H9 (cell line): ENCODE measurements at regions not wholly inside any gene's neighbourhood (a gene's known extent, or its start where the extent isn't known, plus 50 kb on each side); places are given as distances from the start of the nearest gene placed in this dataset.
A peak's percentile ranks its signal among the peaks of the same experiment; 100 is the strongest.

ENCODE experiments used
- DNase-seq: peaks from one replicate; pipeline ENCODE4 v3.0.0-alpha.2; 2017
- H2AFZ ChIP-seq: one replicate; pipeline ENCODE4 v1.6.1; 2013; ENCODE audit warnings: mild to moderate bottlenecking, low read length, control low read depth, moderate library complexity
- H2AK5ac ChIP-seq: 2 replicates; pipeline ENCODE4 v1.6.1; 2013; ENCODE audit warnings: low read length, control low read depth, mixed read lengths; ENCODE audit not compliant: insufficient read length
- H2BK120ac ChIP-seq: one replicate; pipeline ENCODE4 v1.6.1; 2013; ENCODE audit warnings: low read depth, mild to moderate bottlenecking, low read length, control low read depth, inconsistent platforms; ENCODE audit not compliant: poor library complexity, severe bottlenecking
- H2BK12ac ChIP-seq: 2 replicates; pipeline ENCODE4 v1.6.1; 2013; ENCODE audit warnings: low read length, control low read depth, mixed read lengths, low read depth; ENCODE audit not compliant: insufficient read length
- H2BK15ac ChIP-seq: 2 replicates; pipeline ENCODE4 v1.6.1; 2013; ENCODE audit warnings: low read depth, low read length, control low read depth
- H2BK20ac ChIP-seq: one replicate; pipeline ENCODE4 v1.6.1; 2013; ENCODE audit warnings: low read depth, mild to moderate bottlenecking, low read length, control low read depth, inconsistent platforms; ENCODE audit not compliant: poor library complexity, severe bottlenecking
- H2BK5ac ChIP-seq: 2 replicates; pipeline ENCODE4 v1.6.1; 2013; ENCODE audit warnings: low read length, control low read depth, mixed read lengths; ENCODE audit not compliant: insufficient read length
- H3K14ac ChIP-seq: 2 replicates; pipeline ENCODE4 v1.6.1; 2013; ENCODE audit warnings: low read length, control low read depth; ENCODE audit not compliant: insufficient read depth
- H3K18ac ChIP-seq: 2 replicates; pipeline ENCODE4 v1.6.1; 2013; ENCODE audit warnings: low read depth, mild to moderate bottlenecking, mixed read lengths, low read length, control low read depth; ENCODE audit not compliant: insufficient read length
- H3K23ac ChIP-seq: 2 replicates; pipeline ENCODE4 v1.6.1; 2013; ENCODE audit warnings: low read length, control low read depth, mixed read lengths, low read depth; ENCODE audit not compliant: insufficient read length
- H3K23me2 ChIP-seq: 2 replicates; pipeline ENCODE4 v1.6.1; 2013; ENCODE audit warnings: low read depth, mild to moderate bottlenecking, mixed read lengths, low read length, control low read depth; ENCODE audit not compliant: insufficient read length, poor library complexity, severe bottlenecking
- H3K27ac ChIP-seq: 2 replicates; pipeline ENCODE4 v1.5.1; 2013; ENCODE audit warnings: low read length, control low read depth, mixed read lengths, low read depth; ENCODE audit not compliant: insufficient read length
- H3K27me3 ChIP-seq: 2 replicates; pipeline ENCODE4 v1.6.1; 2013; ENCODE audit warnings: low read length, control low read depth, inconsistent platforms; ENCODE audit not compliant: insufficient read depth
- H3K4ac ChIP-seq: 2 replicates; pipeline ENCODE4 v1.6.1; 2013; ENCODE audit warnings: low read depth, mild to moderate bottlenecking, control low read depth, inconsistent platforms, low read length, moderate library complexity
- H3K4me1 ChIP-seq: 2 replicates; pipeline ENCODE4 v1.6.1; 2013; ENCODE audit warnings: low read length, control low read depth, inconsistent platforms; ENCODE audit not compliant: insufficient read depth
- H3K4me2 ChIP-seq: 2 replicates; pipeline ENCODE4 v1.6.1; 2013; ENCODE audit warnings: low read length, control low read depth, mixed read lengths; ENCODE audit not compliant: insufficient read length, insufficient read depth
- H3K56ac ChIP-seq: 2 replicates; pipeline ENCODE4 v1.6.1; 2013; ENCODE audit warnings: low read depth, mild to moderate bottlenecking, mixed read lengths, low read length, control low read depth; ENCODE audit not compliant: insufficient read length
- H3K79me1 ChIP-seq: 2 replicates; pipeline ENCODE4 v1.6.1; 2013; ENCODE audit warnings: low read depth, mild to moderate bottlenecking, moderate library complexity, low read length, control low read depth, inconsistent platforms; ENCODE audit not compliant: insufficient read depth, poor library complexity, severe bottlenecking
- H3K79me2 ChIP-seq: 2 replicates; pipeline ENCODE4 v1.6.1; 2013; ENCODE audit warnings: low read length, control low read depth, inconsistent platforms; ENCODE audit not compliant: insufficient read depth
- H3K9ac ChIP-seq: 2 replicates; pipeline ENCODE4 v1.6.1; 2013; ENCODE audit warnings: low read length, control low read depth, mixed read lengths; ENCODE audit not compliant: insufficient read length; ENCODE audit errors: extremely low read depth
- H3K9me3 ChIP-seq: one replicate; pipeline ENCODE4 v1.6.1; 2013; ENCODE audit warnings: low read depth, low read length, inconsistent platforms; ENCODE audit not compliant: control insufficient read depth
- H3T11ph ChIP-seq: one replicate; pipeline ENCODE4 v1.6.1; 2013; ENCODE audit warnings: mild to moderate bottlenecking, low read length, control low read depth, inconsistent platforms
- H4K20me1 ChIP-seq: one replicate; pipeline ENCODE4 v1.6.1; 2013; ENCODE audit not compliant: control insufficient read depth, insufficient read length, insufficient read depth
- H4K5ac ChIP-seq: 2 replicates; pipeline ENCODE4 v1.6.1; 2013; ENCODE audit warnings: low read depth, mild to moderate bottlenecking, mixed read lengths, low read length, control low read depth; ENCODE audit not compliant: insufficient read length
- H4K8ac ChIP-seq: replicated peaks from 2 replicates; pipeline ENCODE4 v1.6.1; 2013; ENCODE audit warnings: low read length, control low read depth, mixed read lengths, low read depth; ENCODE audit not compliant: insufficient read length
- H4K91ac ChIP-seq: 2 replicates; pipeline ENCODE4 v1.6.1; 2013; ENCODE audit warnings: low read depth, mild to moderate bottlenecking, moderate library complexity, mixed read lengths, low read length, control low read depth; ENCODE audit not compliant: insufficient read length
- H3K27ac Mint-ChIP-seq, 3 experiments: 2 replicates in 2 of 3; 3 replicates in 1 of 3; pipeline ENCODE4 v1.8.0; 2020 to 2021; ENCODE audit warnings: mixed read lengths in 3 of 3, mild to moderate bottlenecking in 1 of 3, moderate library complexity in 1 of 3
- H3K27me3 Mint-ChIP-seq: 2 replicates; pipeline ENCODE4 v1.8.0; 2021; ENCODE audit warnings: low read depth, mild to moderate bottlenecking, moderate library complexity, mixed read lengths
- H3K36me3 Mint-ChIP-seq, 3 experiments: 2 replicates in 2 of 3; 3 replicates in 1 of 3; pipeline ENCODE4 v1.8.0; 2020 to 2021; ENCODE audit warnings: low read depth in 3 of 3, mixed read lengths in 3 of 3; ENCODE audit not compliant: insufficient read depth in 1 of 3
- H3K4me1 Mint-ChIP-seq, 2 experiments: 2 replicates each; pipeline ENCODE4 v1.8.0; 2020; ENCODE audit warnings: mixed read lengths in 2 of 2
- H3K4me3 Mint-ChIP-seq, 2 experiments: 2 replicates in 1 of 2; 3 replicates in 1 of 2; pipeline ENCODE4 v1.8.0; 2020 to 2021; ENCODE audit warnings: mild to moderate bottlenecking in 2 of 2, mixed read lengths in 2 of 2, moderate library complexity in 1 of 2
- H3K9me3 Mint-ChIP-seq, 2 experiments: 2 replicates in 1 of 2; 3 replicates in 1 of 2; pipeline ENCODE4 v1.8.0; 2020; ENCODE audit warnings: mild to moderate bottlenecking in 2 of 2, mixed read lengths in 2 of 2, moderate library complexity in 1 of 2
- WGBS: extraction: QIAGEN DNeasy Blood & Tissue Kit; methylation state at CpG from one replicate; pipeline ENCODE4 v1.1.7; 2013; ENCODE audit warnings: missing lambda C conversion rate, low lambda C conversion rate, mixed read lengths; ENCODE audit not compliant: insufficient read length; ENCODE audit errors: extremely low coverage; 5-methylcytosine and 5-hydroxymethylcytosine counted together
- TF ChIP-seq, protein P1 (sequence below): fragments of 200-600 bp; sonication (generic); conservative IDR thresholded peaks from 3 replicates; pipeline ENCODE4 v1.8.0; 2021; ENCODE audit warnings: antibody characterized with exemption, mild to moderate bottlenecking

DNA sequence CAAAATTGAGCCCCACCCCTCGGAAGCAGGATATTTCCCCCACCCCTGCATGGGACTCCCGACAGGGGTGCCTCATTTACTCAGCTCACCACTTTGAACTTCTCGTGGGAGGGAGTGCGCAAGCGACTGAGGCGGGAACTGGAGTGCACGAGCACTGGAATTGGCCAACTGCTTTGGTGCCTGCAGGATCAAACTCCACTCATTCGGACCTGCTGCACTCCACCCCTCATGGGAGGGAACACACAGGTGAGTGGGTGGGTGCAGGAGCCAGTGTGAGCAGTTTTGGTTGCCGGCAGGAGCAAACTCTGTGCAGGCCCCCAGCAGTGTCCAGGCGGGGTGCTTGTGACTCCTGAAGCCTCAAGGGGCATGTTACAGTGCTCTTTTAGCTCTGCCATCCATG, 301.2 kb downstream of the TUSC1 start:
- Mint-ChIP-seq H3K27me3 (no peaks in the 10 kb centered on the region), H3K36me3 (0 out of 7 replicates have a peak, but pooled peaks cover 0 to 4% (median 0%) of the 10 kb centered on the region in 3 experiments), H3K4me3 (no peak overlapping the region), H3K4me1 (peaks cover 0 to 3% of the 10 kb centered on the region in 2 experiments; a peak in 1 of 4 replicates), H3K27ac (peak overlapping the region in 1 of 3 experiments; percentile 49; a peak in 2 of 7 replicates), H3K9me3 (peaks cover 0 to 2% of the 10 kb centered on the region in 2 experiments; a peak in 4 of 5 replicates)
- Histone ChIP-seq H2AK5ac (no peak overlapping the region), H3K14ac (no peak overlapping the region), H3K23ac (no peak overlapping the region), H2BK15ac (no peak overlapping the region), H3K79me1 (no peaks in the 10 kb centered on the region), H4K20me1 (no peaks in the 10 kb centered on the region), H2BK5ac (no peak overlapping the region), H3K18ac (no peak overlapping the region), H3K4ac (no peak overlapping the region), H4K8ac (no peak overlapping the region), H4K5ac (no peak overlapping the region), H3K4me2 (no peak overlapping the region), H2BK120ac (no peak overlapping the region), H3T11ph (no peak overlapping the region), H3K27me3 (no peaks in the 10 kb centered on the region), H3K79me2 (no peaks in the 10 kb centered on the region), H3K56ac (no peak overlapping the region), H2BK20ac (no peak overlapping the region), H2AFZ (no peak overlapping the region), H3K27ac (no peak overlapping the region), H3K9ac (no peak overlapping the region), H2BK12ac (no peak overlapping the region), H3K4me1 (no peaks in the 10 kb centered on the region), H4K91ac (no peak overlapping the region), H3K23me2 (no peaks in the 10 kb centered on the region), H3K9me3 (no peaks in the 10 kb centered on the region)
- TF ChIP-seq, protein P1, sequence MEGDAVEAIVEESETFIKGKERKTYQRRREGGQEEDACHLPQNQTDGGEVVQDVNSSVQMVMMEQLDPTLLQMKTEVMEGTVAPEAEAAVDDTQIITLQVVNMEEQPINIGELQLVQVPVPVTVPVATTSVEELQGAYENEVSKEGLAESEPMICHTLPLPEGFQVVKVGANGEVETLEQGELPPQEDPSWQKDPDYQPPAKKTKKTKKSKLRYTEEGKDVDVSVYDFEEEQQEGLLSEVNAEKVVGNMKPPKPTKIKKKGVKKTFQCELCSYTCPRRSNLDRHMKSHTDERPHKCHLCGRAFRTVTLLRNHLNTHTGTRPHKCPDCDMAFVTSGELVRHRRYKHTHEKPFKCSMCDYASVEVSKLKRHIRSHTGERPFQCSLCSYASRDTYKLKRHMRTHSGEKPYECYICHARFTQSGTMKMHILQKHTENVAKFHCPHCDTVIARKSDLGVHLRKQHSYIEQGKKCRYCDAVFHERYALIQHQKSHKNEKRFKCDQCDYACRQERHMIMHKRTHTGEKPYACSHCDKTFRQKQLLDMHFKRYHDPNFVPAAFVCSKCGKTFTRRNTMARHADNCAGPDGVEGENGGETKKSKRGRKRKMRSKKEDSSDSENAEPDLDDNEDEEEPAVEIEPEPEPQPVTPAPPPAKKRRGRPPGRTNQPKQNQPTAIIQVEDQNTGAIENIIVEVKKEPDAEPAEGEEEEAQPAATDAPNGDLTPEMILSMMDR, result no peak
- peak; percentile 23 for DNase-seq
- WGBS, result no CpG with 5 or more reads among the region's 10 CpGs
